HG02623 (cell line): ENCODE measurements at regions not wholly inside any gene's neighbourhood (a gene's known extent, or its start where the extent isn't known, plus 50 kb on each side); places are given as distances from the start of the nearest gene placed in this dataset.
"Not testable (repeated sequence)": the region's sequence is repeated elsewhere in the genome, so short reads cannot be mapped to it uniquely, and the experiment has no call there.

ENCODE experiments used
- ATAC-seq: cut with Tn5 transposase; IDR thresholded peaks from one replicate; pipeline ENCODE4 v1.9.1; 2021; ENCODE audit warnings: moderate library complexity; ENCODE audit not compliant: unreplicated experiment

DNA sequence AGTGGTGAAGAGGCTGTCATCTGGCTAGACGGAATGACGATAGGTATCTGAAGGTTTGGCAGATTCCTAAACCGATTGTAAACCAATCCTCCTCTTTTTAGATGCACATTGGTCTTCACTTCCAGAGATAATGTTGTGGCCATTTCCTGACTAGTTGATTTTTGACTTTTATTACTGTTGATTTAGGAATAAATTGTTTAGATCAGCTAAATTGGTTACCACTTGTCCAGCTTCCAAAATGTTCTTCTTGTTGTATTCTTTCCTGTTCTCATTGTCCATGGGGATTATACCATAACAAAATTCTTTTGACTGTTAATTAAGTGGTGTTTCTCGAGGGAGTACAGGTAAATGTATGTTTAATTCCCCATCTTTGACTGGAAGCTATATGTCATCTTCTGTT is 119.7 kb downstream of the MACROH2A1 start:
- ATAC-seq = no peak

GRCh38 chr5:135276151-135276550 is 122.9 kb downstream of the MACROH2A1 start:
- no peak for ATAC-seq

DNA sequence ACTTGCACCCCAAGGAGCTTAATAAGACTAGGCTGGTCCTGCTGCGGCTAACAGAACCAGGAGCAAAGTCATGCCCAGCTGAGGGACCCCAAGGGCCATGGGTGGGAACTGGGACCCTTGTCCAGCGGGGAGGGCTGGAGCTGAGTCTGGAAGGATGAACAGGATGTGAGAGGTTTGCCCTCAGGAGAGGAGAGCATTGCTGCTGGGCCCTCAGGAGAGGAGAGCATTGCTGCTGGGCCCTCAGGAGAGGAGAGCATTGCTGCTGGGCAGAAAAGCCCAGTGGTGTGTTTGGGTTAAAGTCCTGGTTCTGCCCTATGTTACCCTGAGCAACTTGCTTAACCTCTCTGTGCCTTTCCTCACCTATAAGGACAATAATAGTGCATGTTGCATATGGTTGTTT is 125.8 kb downstream of the MACROH2A1 start:
- ATAC-seq = no peak

GRCh38 chr5:135272311-135272805 is 126.7 kb downstream of the MACROH2A1 start:
- no peak for ATAC-seq

- ATAC-seq = no peak
Observed at GRCh38 chr5:135271533-135272310, 127.3 kb downstream of the MACROH2A1 start.

- no peak for ATAC-seq
Observed at GRCh38 chr5:135269931-135270421, 129.1 kb downstream of the MACROH2A1 start.

GRCh38 chr5:135269199-135269598 is 129.8 kb downstream of the MACROH2A1 start:
- no peak for ATAC-seq

GRCh38 chr5:135266975-135267374 is 132.1 kb downstream of the MACROH2A1 start:
- ATAC-seq = no peak

DNA sequence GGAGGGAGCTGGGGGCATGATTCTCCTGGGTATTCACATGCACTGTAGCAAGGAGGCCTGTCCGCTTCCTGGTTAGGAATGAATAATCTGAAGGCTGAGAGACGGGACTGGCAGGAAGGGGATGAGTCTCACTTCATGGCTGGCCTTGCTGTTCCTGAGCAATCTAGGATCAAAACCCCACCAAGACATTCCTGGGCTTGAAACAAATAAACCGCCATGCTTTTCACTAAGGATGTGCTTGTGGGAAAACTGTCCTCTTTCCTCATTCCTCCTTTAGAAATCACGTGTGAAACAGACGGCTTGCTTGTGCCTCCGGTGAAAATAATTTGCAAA is 132.8 kb downstream of the MACROH2A1 start:
- ATAC-seq = no peak

GRCh38 chr5:135265497-135266302 is 133.3 kb downstream of the MACROH2A1 start:
- no peak for ATAC-seq

DNA sequence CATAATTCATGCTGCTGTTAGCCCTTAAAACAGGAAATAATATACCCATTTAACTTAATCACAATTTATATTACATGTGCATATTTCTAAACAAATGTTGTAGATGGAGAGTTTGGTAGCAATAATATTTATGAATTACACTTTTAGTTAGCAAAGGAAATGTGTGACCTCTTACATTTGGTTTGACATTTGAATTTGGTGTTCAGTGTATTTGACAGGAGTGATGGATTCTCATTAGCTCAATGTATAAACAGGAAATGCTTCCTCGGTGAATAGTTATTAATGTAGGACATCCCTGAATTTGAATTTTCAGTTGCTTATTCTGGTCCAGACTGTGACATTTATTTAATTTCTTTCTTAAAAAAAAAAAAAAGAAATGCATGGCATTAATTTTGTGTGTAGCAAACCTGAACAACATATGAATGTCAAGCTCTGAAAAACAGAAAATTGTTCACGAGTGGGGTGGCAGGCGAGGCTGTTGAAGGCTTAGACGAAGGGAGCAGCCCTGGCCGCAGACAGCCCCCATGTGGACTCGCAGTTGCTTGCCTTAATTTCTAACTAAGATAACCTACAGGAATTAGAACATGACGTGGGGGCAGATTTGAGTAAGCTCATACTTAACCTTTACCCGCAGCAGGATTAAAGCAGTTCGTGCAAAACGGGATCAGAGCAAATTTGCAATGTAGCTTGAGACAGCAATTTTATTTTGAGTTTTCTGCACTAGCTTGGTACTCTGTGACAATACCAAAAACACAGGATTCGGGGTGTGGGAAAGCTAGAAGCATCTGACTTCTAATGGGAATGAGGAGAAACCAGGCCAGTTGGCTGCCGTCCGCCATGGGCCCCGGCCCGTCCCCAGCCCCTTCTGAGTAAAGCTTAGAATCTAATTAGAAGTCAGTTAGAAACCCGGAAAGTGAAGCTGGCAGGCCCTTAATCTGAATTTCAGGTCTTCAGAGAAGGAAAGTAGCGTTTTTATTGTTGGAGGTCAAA is 134.3 kb downstream of the MACROH2A1 start:
- ATAC-seq = no peak

- ATAC-seq = no peak
Observed at GRCh38 chr5:135263022-135263668, 135.9 kb downstream of the MACROH2A1 start.

- ATAC-seq = no peak
Observed at GRCh38 chr5:135262364-135262763, 136.7 kb downstream of the MACROH2A1 start.

GRCh38 chr5:135260108-135260507 is 138.9 kb downstream of the MACROH2A1 start:
- not testable (repeated sequence) for ATAC-seq

- no peak for ATAC-seq
Observed at GRCh38 chr5:135255461-135256178, 143.4 kb downstream of the MACROH2A1 start.

GRCh38 chr5:135254183-135254582 is 144.8 kb downstream of the MACROH2A1 start:
- no peak for ATAC-seq

DNA sequence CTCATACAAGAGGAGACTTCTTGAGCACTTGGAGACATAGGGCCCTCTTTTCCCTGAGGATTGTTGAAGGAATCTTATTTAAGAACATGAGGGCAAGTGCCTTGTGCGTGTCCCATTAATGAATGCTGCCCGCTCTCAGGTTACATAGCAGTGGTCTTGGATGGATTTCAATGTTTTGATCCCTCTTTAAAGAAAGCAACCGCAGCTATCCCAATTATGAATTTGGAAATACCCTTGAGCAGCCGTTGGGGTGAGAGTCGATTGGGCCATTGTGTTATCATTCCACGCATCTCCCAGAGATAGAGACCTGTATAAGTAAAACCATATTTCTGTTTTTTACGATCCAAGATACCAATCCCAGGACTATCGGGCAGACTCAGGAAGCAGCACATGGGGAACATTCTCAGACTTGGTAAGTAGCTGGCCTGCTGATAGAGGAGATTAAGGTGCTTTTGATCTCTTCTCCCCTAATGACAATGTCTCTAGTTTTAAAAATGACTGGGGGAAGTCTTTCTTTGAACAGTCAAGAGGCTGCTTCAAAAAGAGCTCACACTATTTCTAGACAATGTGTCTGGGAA is 145.3 kb downstream of the MACROH2A1 start:
- no peak for ATAC-seq

- no peak for ATAC-seq
Observed at GRCh38 chr5:135251093-135251492, 147.9 kb downstream of the MACROH2A1 start.

GRCh38 chr5:135250671-135251070 is 148.4 kb downstream of the MACROH2A1 start:
- ATAC-seq = no peak
